ENCODE measurements at regions not wholly inside any gene's neighbourhood (a gene's known extent, or its start where the extent isn't known, plus 50 kb on each side); places are given as distances from the start of the nearest gene placed in this dataset.

DNA sequence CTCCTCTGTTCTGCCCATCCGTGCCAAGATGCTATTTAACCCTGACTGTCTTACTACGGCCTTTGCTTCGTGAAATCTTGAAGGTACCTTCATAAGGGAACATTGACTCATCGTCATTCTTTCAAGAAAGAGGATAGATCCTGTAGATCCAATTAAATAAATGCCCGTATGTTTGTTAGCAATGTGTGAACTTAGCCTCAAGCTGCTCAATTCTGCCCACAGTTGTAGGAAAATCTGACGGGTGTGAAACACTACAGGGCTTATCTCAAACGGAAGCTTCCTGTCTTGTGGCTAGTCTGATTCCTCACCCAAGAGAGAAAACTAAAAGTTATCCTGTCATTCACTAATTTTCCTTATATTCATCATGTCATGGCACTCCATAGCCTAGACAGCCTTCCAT, 168.0 kb upstream of the TBX3 start:
- Histone ChIP-seq H3K9me2 (no peaks in the 10 kb centered on the region), H3K4me1 (ENCODE audit: control insufficient read depth in 1 of 2, insufficient read depth in 2 of 2, low read depth in 1 of 2, low read length in 1 of 2) (no peaks in the 10 kb centered on the region), H3F3A (replicated peaks; ENCODE audit: insufficient read depth) (no peaks in the 10 kb centered on the region), H2AFZ (ENCODE audit: low read depth) (no peak overlapping the region), H3K27ac (ENCODE audit: low read depth in 2 of 2, low read length in 1 of 2) (no peak overlapping the region), H3K36me3 (replicated peaks in 1 of 2; ENCODE audit: control insufficient read depth in 1 of 2, insufficient read depth in 2 of 2, low read length in 1 of 2) (no peaks in the 10 kb centered on the region), H3K4me2 (no peak overlapping the region), H3K79me2 (ENCODE audit: insufficient read depth) (no peaks in the 10 kb centered on the region), H4K20me1 (ENCODE audit: insufficient read depth) (no peaks in the 10 kb centered on the region), H3K27me3 (ENCODE audit: insufficient read depth) (no peaks in the 10 kb centered on the region), H3K9ac (no peak overlapping the region), H3K9me3 (no peaks in the 10 kb centered on the region), H3K4me3 (ENCODE audit: low read depth in 2 of 2, low read length in 1 of 2) (no peak overlapping the region)
- ChIA-PET CTCF (no interaction called here), POLR2A (no interaction called here)
- DNase-seq: no peak
- WGBS (ENCODE audit: low lambda C conversion rate): 74% methylated on average over 7 of the region's 7 CpGs
- no peak for TF ChIP-seq RFX5 (IDR thresholded peaks at IDR 0.05; ENCODE audit: low read length)

DNA sequence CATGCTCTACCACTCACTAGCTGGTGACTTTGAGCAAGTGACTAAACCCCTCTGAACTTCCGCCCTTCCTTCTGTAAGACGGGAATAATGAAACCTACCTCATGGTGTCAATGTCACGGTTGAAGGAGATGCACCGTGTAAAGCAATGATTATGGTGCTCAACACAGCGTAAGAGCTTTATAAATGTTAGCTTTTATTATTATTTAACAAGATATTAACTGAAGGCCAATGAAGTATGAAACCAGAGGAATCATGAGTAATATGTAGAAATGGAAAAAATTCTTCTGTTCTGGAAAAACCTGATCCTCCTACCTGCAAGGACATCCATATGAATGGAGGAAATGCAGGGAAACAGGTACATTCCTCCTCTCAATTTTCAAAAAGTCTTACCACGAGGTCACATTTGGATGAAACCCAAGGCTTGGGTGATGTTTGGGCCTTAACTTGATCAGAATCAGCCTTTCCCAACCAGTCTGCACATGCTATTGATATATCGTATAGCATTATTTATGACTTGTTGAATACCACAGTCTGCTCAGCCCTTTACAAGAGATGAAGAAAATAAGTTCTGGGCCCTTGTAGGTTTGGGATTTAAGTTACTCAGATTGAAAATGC, 166.8 kb upstream of the TBX3 start:
- H2AFZ ChIP-seq (ENCODE audit: low read depth): no peak overlapping the region

DNA sequence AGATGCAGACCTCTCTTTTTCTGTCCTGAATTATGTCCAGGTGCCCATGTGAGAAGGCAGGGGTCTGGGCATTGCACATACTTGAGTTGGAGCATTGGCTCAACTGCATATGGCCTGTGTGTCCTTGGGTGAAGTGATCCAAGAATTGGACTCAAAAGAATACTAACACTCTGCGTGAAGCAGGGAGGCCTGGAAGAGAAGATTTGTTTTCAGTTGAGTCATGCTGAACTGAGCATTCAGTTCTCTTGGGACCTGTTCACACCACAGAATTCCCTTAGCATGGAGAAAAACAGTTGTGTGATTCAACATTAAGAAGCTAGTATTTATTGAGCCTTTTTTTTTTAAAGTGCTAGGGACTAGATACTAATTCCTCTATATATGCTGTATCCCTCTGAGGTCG, 164.7 kb upstream of the TBX3 start:
- Histone ChIP-seq H3K4me3 (ENCODE audit: low read depth in 2 of 2, low read length in 1 of 2) (no peak overlapping the region), H4K20me1 (ENCODE audit: insufficient read depth) (no peaks in the 10 kb centered on the region), H3K27me3 (ENCODE audit: insufficient read depth) (no peaks in the 10 kb centered on the region), H3K4me1 (ENCODE audit: control insufficient read depth in 1 of 2, insufficient read depth in 2 of 2, low read depth in 1 of 2, low read length in 1 of 2) (no peaks in the 10 kb centered on the region), H3K4me2 (no peak overlapping the region), H3F3A (replicated peaks; ENCODE audit: insufficient read depth) (no peaks in the 10 kb centered on the region), H3K36me3 (replicated peaks in 1 of 2; ENCODE audit: control insufficient read depth in 1 of 2, insufficient read depth in 2 of 2, low read length in 1 of 2) (no peaks in the 10 kb centered on the region), H2AFZ (ENCODE audit: low read depth) (no peak overlapping the region), H3K9ac (no peak overlapping the region), H3K9me2 (no peaks in the 10 kb centered on the region), H3K9me3 (no peaks in the 10 kb centered on the region), H3K27ac (ENCODE audit: low read depth in 2 of 2, low read length in 1 of 2) (no peak overlapping the region), H3K79me2 (ENCODE audit: insufficient read depth) (no peaks in the 10 kb centered on the region)
- TF ChIP-seq ELF1 (IDR thresholded peaks at IDR 0.05) (no peak), RCOR1 (IDR thresholded peaks at IDR 0.05; ENCODE audit: low read length) (no peak), SMC3 (IDR thresholded peaks at IDR 0.05; ENCODE audit: low read depth, low read length) (no peak), TAF1 (IDR thresholded peaks at IDR 0.05; ENCODE audit: borderline replicate concordance, low read depth, low read length) (no peak)
- TF ChIP-seq, protein P1, sequence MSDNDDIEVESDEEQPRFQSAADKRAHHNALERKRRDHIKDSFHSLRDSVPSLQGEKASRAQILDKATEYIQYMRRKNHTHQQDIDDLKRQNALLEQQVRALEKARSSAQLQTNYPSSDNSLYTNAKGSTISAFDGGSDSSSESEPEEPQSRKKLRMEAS (IDR thresholded peaks at IDR 0.05; ENCODE audit: low read depth): no peak
- no peak for DNase-seq
- ChIA-PET CTCF (no interaction called here), POLR2A (no interaction called here)
- WGBS (ENCODE audit: low lambda C conversion rate): 66% methylated on average over 2 of the region's 2 CpGs

More for the DNA sequence above, 166.8 kb upstream of the TBX3 start:
- Histone ChIP-seq H3F3A (replicated peaks; ENCODE audit: insufficient read depth) (no peaks in the 10 kb centered on the region), H3K36me3 (replicated peaks in 1 of 2; ENCODE audit: control insufficient read depth in 1 of 2, insufficient read depth in 2 of 2, low read length in 1 of 2) (no peaks in the 10 kb centered on the region), H3K4me1 (ENCODE audit: control insufficient read depth in 1 of 2, insufficient read depth in 2 of 2, low read depth in 1 of 2, low read length in 1 of 2) (no peaks in the 10 kb centered on the region), H3K79me2 (ENCODE audit: insufficient read depth) (no peaks in the 10 kb centered on the region), H3K9me2 (no peaks in the 10 kb centered on the region), H3K4me2 (no peak overlapping the region), H3K27me3 (ENCODE audit: insufficient read depth) (no peaks in the 10 kb centered on the region), H3K4me3 (ENCODE audit: low read depth in 2 of 2, low read length in 1 of 2) (no peak overlapping the region), H3K27ac (ENCODE audit: low read depth in 2 of 2, low read length in 1 of 2) (no peak overlapping the region), H4K20me1 (ENCODE audit: insufficient read depth) (no peaks in the 10 kb centered on the region), H3K9me3 (no peaks in the 10 kb centered on the region), H3K9ac (no peak overlapping the region)
- CTCF ChIA-PET: no interaction called here
- TF ChIP-seq FOXM1 (IDR thresholded peaks at IDR 0.05; ENCODE audit: low read depth): no peak
- TF ChIP-seq, protein P2, sequence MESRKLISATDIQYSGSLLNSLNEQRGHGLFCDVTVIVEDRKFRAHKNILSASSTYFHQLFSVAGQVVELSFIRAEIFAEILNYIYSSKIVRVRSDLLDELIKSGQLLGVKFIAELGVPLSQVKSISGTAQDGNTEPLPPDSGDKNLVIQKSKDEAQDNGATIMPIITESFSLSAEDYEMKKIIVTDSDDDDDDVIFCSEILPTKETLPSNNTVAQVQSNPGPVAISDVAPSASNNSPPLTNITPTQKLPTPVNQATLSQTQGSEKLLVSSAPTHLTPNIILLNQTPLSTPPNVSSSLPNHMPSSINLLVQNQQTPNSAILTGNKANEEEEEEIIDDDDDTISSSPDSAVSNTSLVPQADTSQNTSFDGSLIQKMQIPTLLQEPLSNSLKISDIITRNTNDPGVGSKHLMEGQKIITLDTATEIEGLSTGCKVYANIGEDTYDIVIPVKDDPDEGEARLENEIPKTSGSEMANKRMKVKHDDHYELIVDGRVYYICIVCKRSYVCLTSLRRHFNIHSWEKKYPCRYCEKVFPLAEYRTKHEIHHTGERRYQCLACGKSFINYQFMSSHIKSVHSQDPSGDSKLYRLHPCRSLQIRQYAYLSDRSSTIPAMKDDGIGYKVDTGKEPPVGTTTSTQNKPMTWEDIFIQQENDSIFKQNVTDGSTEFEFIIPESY (IDR thresholded peaks at IDR 0.05; ENCODE audit: borderline replicate concordance, low read depth): no peak
- DNase-seq: no peak
- WGBS (ENCODE audit: low lambda C conversion rate): 75% methylated on average over 7 of the region's 7 CpGs
- POLR2A ChIA-PET: no interaction called here

Data from SK-N-SH (cell line).